HepG2 (cell line): ENCODE measurements at regions not wholly inside any gene's neighbourhood (a gene's known extent, or its start where the extent isn't known, plus 50 kb on each side); places are given as distances from the start of the nearest gene placed in this dataset.

ENCODE experiments used
- ATAC-seq: fragments of 200-7000 bp; cut with Tn5 transposase; 3 replicates; pipeline ENCODE4 v1.9.1; 2020; ENCODE audit warnings: mild to moderate bottlenecking, moderate library complexity
- BruUV-seq: library from RNA; stranded (reverse); fragments of 400-500 nt; replicated peaks from 2 replicates; lab custom pipeline; 2021; lab: Mats Ljungman, UMichigan
- CTCF ChIA-PET: fragments of 300-600 bp; formaldehyde crosslinking; extraction: SDS; loops from one replicate; lab custom pipeline; 2021; ENCODE audit warnings: low total read pairs, inconsistent platforms, low intra/inter-chr PET ratio; lab: Yijun Ruan, JAX
- POLR2A ChIA-PET: fragments of 350-600 bp; sonication (Branson Sonifier 250); formaldehyde crosslinking; loops from one replicate; lab custom pipeline; 2020; ENCODE audit warnings: antibody characterized with exemption, inconsistent platforms; lab: Yijun Ruan, JAX
- DNase-seq: peaks from one replicate; pipeline ENCODE4 v3.0.0-alpha.2; 2015; ENCODE audit warnings: low spot score
- FAIRE-seq: peaks from 3 replicates; lab custom pipeline; 2011; peaks lifted over from hg19 to GRCh38; lab: Jason Lieb, UNC
- H2AFZ ChIP-seq: one replicate; pipeline ENCODE4 v1.6.1; 2011; ENCODE audit warnings: low read length, inconsistent platforms
- H3K27ac ChIP-seq: fragments of 300-600 bp; 3 replicates; pipeline ENCODE4 v1.8.0; 2011; ENCODE audit warnings: mixed run types, mild to moderate bottlenecking, mixed read lengths, low read length, inconsistent platforms; ENCODE audit not compliant: insufficient read depth; ENCODE audit errors: extremely low read length
- H3K27me3 ChIP-seq, 2 experiments: fragments of 200-600 bp in 1 of 2; 2 replicates in 1 of 2; 3 replicates in 1 of 2; pipeline versions ENCODE4 v1.6.0 to v1.8.0; 2011; ENCODE audit warnings: low read length in 2 of 2, mild to moderate bottlenecking in 2 of 2, moderate library complexity in 2 of 2, inconsistent platforms in 1 of 2; ENCODE audit not compliant: insufficient read depth in 2 of 2, control insufficient read depth in 1 of 2
- H3K36me3 ChIP-seq, 2 experiments: fragments of 200-600 bp in 1 of 2; replicated peaks in 1 of 2; 2 replicates in 1 of 2; 3 replicates in 1 of 2; pipeline versions ENCODE4 v1.5.1 to v1.8.0; 2011; ENCODE audit warnings: low read length in 2 of 2, inconsistent platforms in 1 of 2; ENCODE audit not compliant: insufficient read depth in 2 of 2, control insufficient read depth in 1 of 2
- H3K4me1 ChIP-seq: 2 replicates; pipeline ENCODE4 v1.5.1; 2012; ENCODE audit warnings: low read length, inconsistent platforms; ENCODE audit not compliant: insufficient read depth
- H3K4me2 ChIP-seq: 2 replicates; pipeline ENCODE4 v1.6.0; 2011; ENCODE audit warnings: low read depth, low read length, inconsistent platforms
- H3K4me3 ChIP-seq, 3 experiments: fragments of 200-600 bp in 1 of 3; sonication (generic), shearing (Covaris generic) in 1 of 3; replicated peaks in 1 of 3; 2 replicates each; pipeline ENCODE4 v1.5.1; 2011 to 2016; ENCODE audit warnings: low read length in 3 of 3, inconsistent platforms in 2 of 3, low read depth in 2 of 3, mild to moderate bottlenecking in 2 of 3, control low read depth in 1 of 3, mixed read lengths in 1 of 3; ENCODE audit not compliant: insufficient read depth in 1 of 3
- H3K79me2 ChIP-seq: one replicate; pipeline ENCODE4 v1.6.1; 2011; ENCODE audit warnings: low read length, inconsistent platforms; ENCODE audit not compliant: insufficient read depth
- H3K9ac ChIP-seq: 2 replicates; pipeline ENCODE4 v1.6.0; 2011; ENCODE audit warnings: mild to moderate bottlenecking, low read depth, low read length, inconsistent platforms; ENCODE audit not compliant: insufficient read depth
- H3K9me3 ChIP-seq: 2 replicates; pipeline ENCODE4 v1.5.1; 2012; ENCODE audit warnings: mild to moderate bottlenecking, low read length
- H4K20me1 ChIP-seq: 2 replicates; pipeline ENCODE4 v1.6.0; 2011; ENCODE audit warnings: inconsistent platforms, mild to moderate bottlenecking, low read length, moderate library complexity; ENCODE audit not compliant: insufficient read depth
- HOXA7 ChIP-seq: sonication (generic); formaldehyde crosslinking; IDR thresholded peaks from 2 replicates; pipeline ENCODE4 v1.8.1; 2022; ENCODE audit warnings: mild to moderate bottlenecking, missing genetic modification reagents, moderate library complexity
- KDM5B ChIP-seq: sonication (generic); formaldehyde crosslinking; IDR thresholded peaks from 2 replicates; pipeline ENCODE4 v1.4.0; 2020; ENCODE audit warnings: missing genetic modification reagents, mild to moderate bottlenecking, borderline replicate concordance
- MAF1 ChIP-seq: sonication (generic); formaldehyde crosslinking; IDR thresholded peaks from 2 replicates; pipeline ENCODE4 v1.5.0; 2020; ENCODE audit warnings: missing genetic modification reagents, borderline replicate concordance
- REPIN1 ChIP-seq: sonication (generic); formaldehyde crosslinking; IDR thresholded peaks from 2 replicates; pipeline ENCODE4 v1.8.0; 2022; ENCODE audit warnings: missing genetic modification reagents, low read depth, mild to moderate bottlenecking, borderline replicate concordance
- SCMH1 ChIP-seq: sonication (generic); formaldehyde crosslinking; IDR thresholded peaks from 2 replicates; pipeline ENCODE4 v1.9.0; 2021; ENCODE audit warnings: missing genetic modification reagents, mild to moderate bottlenecking, borderline replicate concordance
- SMAD3 ChIP-seq: sonication (generic); formaldehyde crosslinking; IDR thresholded peaks from 2 replicates; pipeline ENCODE4 v1.4.0; 2020; ENCODE audit warnings: missing genetic modification reagents
- ZBTB1 ChIP-seq: sonication (generic); formaldehyde crosslinking; IDR thresholded peaks from 2 replicates; pipeline ENCODE4 v1.4.0; 2020; ENCODE audit warnings: missing genetic modification reagents, borderline replicate concordance
- ZFP1 ChIP-seq: IDR thresholded peaks from 2 replicates; pipeline ENCODE4 v1.6.1; 2016
- ZNF572 ChIP-seq: sonication (generic); formaldehyde crosslinking; IDR thresholded peaks from 2 replicates; pipeline ENCODE4 v1.5.1; 2020; ENCODE audit warnings: mild to moderate bottlenecking, missing genetic modification reagents
- ZNF775 ChIP-seq: sonication (generic); formaldehyde crosslinking; IDR thresholded peaks from 2 replicates; pipeline ENCODE4 v1.4.0; 2020; ENCODE audit warnings: missing genetic modification reagents, mild to moderate bottlenecking, moderate library complexity, borderline replicate concordance
- ZSCAN29 ChIP-seq: sonication (generic); formaldehyde crosslinking; conservative IDR thresholded peaks from 2 replicates; pipeline ENCODE4 v1.4.0; 2020; ENCODE audit warnings: mild to moderate bottlenecking, missing genetic modification reagents
- WGBS: methylation state at CpG from one replicate; pipeline ENCODE4 v1.1.6; 2017; ENCODE audit warnings: low lambda C conversion rate; 5-methylcytosine and 5-hydroxymethylcytosine counted together
- in situ Hi-C: cut with HindIII; loops from 2 replicates; pipeline ENCODE4 v1.10.0; 2017; ENCODE audit warnings: low pct_unique_long_range_greater_than_20kb; ENCODE audit not compliant: extremely low pct_ligation_motif_present
- intact Hi-C: fragments of 100-400 bp; cut with micrococcal nuclease; formaldehyde crosslinking; loops from one replicate; pipeline ENCODE4 v1.10.0; 2022; ENCODE audit not compliant: unreplicated experiment
- TF ChIP-seq, protein P1 (sequence below): sonication (generic); formaldehyde crosslinking; IDR thresholded peaks from 2 replicates; pipeline ENCODE4 v1.5.1; 2020; ENCODE audit warnings: missing genetic modification reagents, mild to moderate bottlenecking, borderline replicate concordance
- TF ChIP-seq, protein P2 (sequence below): sonication (generic); formaldehyde crosslinking; IDR thresholded peaks from 2 replicates; pipeline ENCODE4 v1.4.0; 2020; ENCODE audit warnings: missing genetic modification reagents

GRCh38 chr4:173932701-173933100, 350.8 kb downstream of the FBXO8 start:
- H3K79me2 ChIP-seq = no peaks in the 10 kb centered on the region
- in situ Hi-C loops = no loop called here
- no peak for FAIRE-seq
- intact Hi-C loops = no loop called here
- no peak for DNase-seq
- no peaks in the 10 kb centered on the region for H3K36me3 ChIP-seq
- H2AFZ ChIP-seq = no peak overlapping the region
- ChIA-PET POLR2A (no interaction called here), CTCF (no interaction called here)
- H3K27me3 ChIP-seq = no peaks in the 10 kb centered on the region
- H3K4me3 ChIP-seq = no peak overlapping the region
- no peaks in the 10 kb centered on the region for H3K4me1 ChIP-seq
- no peak for ATAC-seq
- TF ChIP-seq SCMH1 (CRISPR knock-in tag) (no peak), MAF1 (CRISPR knock-in tag) (no peak), ZSCAN29 (CRISPR knock-in tag) (no peak), REPIN1 (CRISPR knock-in tag) (no peak), KDM5B (no peak), ZFP1 (CRISPR knock-in tag) (no peak), ZBTB1 (CRISPR knock-in tag) (no peak), ZNF572 (no peak), HOXA7 (no peak), SMAD3 (CRISPR knock-in tag) (no peak), ZNF775 (CRISPR knock-in tag) (no peak)
- TF ChIP-seq, protein P1, sequence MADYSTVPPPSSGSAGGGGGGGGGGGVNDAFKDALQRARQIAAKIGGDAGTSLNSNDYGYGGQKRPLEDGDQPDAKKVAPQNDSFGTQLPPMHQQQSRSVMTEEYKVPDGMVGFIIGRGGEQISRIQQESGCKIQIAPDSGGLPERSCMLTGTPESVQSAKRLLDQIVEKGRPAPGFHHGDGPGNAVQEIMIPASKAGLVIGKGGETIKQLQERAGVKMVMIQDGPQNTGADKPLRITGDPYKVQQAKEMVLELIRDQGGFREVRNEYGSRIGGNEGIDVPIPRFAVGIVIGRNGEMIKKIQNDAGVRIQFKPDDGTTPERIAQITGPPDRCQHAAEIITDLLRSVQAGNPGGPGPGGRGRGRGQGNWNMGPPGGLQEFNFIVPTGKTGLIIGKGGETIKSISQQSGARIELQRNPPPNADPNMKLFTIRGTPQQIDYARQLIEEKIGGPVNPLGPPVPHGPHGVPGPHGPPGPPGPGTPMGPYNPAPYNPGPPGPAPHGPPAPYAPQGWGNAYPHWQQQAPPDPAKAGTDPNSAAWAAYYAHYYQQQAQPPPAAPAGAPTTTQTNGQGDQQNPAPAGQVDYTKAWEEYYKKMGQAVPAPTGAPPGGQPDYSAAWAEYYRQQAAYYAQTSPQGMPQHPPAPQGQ (CRISPR knock-in tag) = no peak
- TF ChIP-seq, protein P2, sequence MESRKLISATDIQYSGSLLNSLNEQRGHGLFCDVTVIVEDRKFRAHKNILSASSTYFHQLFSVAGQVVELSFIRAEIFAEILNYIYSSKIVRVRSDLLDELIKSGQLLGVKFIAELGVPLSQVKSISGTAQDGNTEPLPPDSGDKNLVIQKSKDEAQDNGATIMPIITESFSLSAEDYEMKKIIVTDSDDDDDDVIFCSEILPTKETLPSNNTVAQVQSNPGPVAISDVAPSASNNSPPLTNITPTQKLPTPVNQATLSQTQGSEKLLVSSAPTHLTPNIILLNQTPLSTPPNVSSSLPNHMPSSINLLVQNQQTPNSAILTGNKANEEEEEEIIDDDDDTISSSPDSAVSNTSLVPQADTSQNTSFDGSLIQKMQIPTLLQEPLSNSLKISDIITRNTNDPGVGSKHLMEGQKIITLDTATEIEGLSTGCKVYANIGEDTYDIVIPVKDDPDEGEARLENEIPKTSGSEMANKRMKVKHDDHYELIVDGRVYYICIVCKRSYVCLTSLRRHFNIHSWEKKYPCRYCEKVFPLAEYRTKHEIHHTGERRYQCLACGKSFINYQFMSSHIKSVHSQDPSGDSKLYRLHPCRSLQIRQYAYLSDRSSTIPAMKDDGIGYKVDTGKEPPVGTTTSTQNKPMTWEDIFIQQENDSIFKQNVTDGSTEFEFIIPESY = no peak
- H3K9me3 ChIP-seq = no peaks in the 10 kb centered on the region
- H3K4me2 ChIP-seq = no peak overlapping the region
- no peak overlapping the region for H3K27ac ChIP-seq
- BruUV-seq = no TSS peak
- 2% methylated on average over 2 of the region's 2 CpGs for WGBS
- no peak overlapping the region for H3K9ac ChIP-seq
- no peaks in the 10 kb centered on the region for H4K20me1 ChIP-seq
